ENCODE measurements at regions not wholly inside any gene's neighbourhood (a gene's known extent, or its start where the extent isn't known, plus 50 kb on each side); places are given as distances from the start of the nearest gene placed in this dataset.

- TF ChIP-seq CTCF (IDR thresholded peaks at IDR 0.05) (no peak), POLR2A (IDR thresholded peaks at IDR 0.05) (no peak)
Measured at GRCh38 chr1:245098924-245099323, 55.9 kb upstream of the KIF26B start.

All from adrenal gland (tissue), 5 donors.